NT2/D1 (cell line): ENCODE measurements at regions not wholly inside any gene's neighbourhood (a gene's known extent, or its start where the extent isn't known, plus 50 kb on each side); places are given as distances from the start of the nearest gene placed in this dataset.

Experiments used
- YY1 ChIP-seq: IDR thresholded peaks from 2 replicates; pipeline ENCODE4 v1.6.1; 2011; ENCODE audit not compliant: insufficient read length, insufficient read depth
- ZNF274 ChIP-seq: IDR thresholded peaks from 2 replicates; pipeline ENCODE4 v1.6.1; 2011; ENCODE audit warnings: mild to moderate bottlenecking, low read depth, low read length

- TF ChIP-seq YY1 (no peak), ZNF274 (no peak)
Observed at GRCh38 chr21:27464648-27465047, 497.8 kb upstream of the ADAMTS5 start.
